DND-41 (cell line): ENCODE measurements at regions not wholly inside any gene's neighbourhood (a gene's known extent, or its start where the extent isn't known, plus 50 kb on each side); places are given as distances from the start of the nearest gene placed in this dataset.

Experiments used
- ATAC-seq: fragments of 200-7000 bp; cut with Tn5 transposase; 3 replicates; pipeline ENCODE4 v1.9.1; 2021; ENCODE audit warnings: low read depth; ENCODE audit not compliant: insufficient read depth
- DNase-seq: peaks from one replicate; pipeline ENCODE4 v3.0.0-alpha.2; 2020
- H2AFZ ChIP-seq: 2 replicates; pipeline ENCODE4 v1.6.0; 2012; ENCODE audit warnings: low read depth, low read length
- H3K27ac ChIP-seq: 2 replicates; pipeline ENCODE4 v1.5.1; 2012; ENCODE audit warnings: low read length, inconsistent platforms
- H3K27me3 ChIP-seq: fragments of 200-600 bp; sonication (generic); 2 replicates; pipeline ENCODE4 v1.6.0; 2012; ENCODE audit warnings: low read length, mild to moderate bottlenecking, inconsistent platforms; ENCODE audit not compliant: insufficient read depth, poor library complexity
- H3K36me3 ChIP-seq: 2 replicates; pipeline ENCODE4 v1.5.1; 2012; ENCODE audit warnings: low read length, inconsistent platforms; ENCODE audit not compliant: insufficient read depth
- H3K4me1 ChIP-seq: 2 replicates; pipeline ENCODE4 v1.5.1; 2012; ENCODE audit warnings: mild to moderate bottlenecking, low read length; ENCODE audit not compliant: insufficient read depth
- H3K4me2 ChIP-seq: 2 replicates; pipeline ENCODE4 v1.6.0; 2012; ENCODE audit warnings: mild to moderate bottlenecking, moderate library complexity, low read length, inconsistent platforms; ENCODE audit not compliant: insufficient read depth
- H3K4me3 ChIP-seq, 2 experiments: fragments of 200-600 bp in 1 of 2; shearing (Covaris generic) in 1 of 2; 2 replicates each; pipeline ENCODE4 v1.5.1; 2012 to 2016; ENCODE audit warnings: inconsistent platforms in 2 of 2, low read length in 2 of 2, mild to moderate bottlenecking in 2 of 2, low read depth in 1 of 2, moderate library complexity in 1 of 2
- H3K79me2 ChIP-seq: 2 replicates; pipeline ENCODE4 v1.6.0; 2012; ENCODE audit warnings: low read length, inconsistent platforms; ENCODE audit not compliant: insufficient read depth
- H3K9ac ChIP-seq: 2 replicates; pipeline ENCODE4 v1.6.0; 2012; ENCODE audit warnings: low read depth, mild to moderate bottlenecking, inconsistent platforms, low read length, moderate library complexity
- H3K9me3 ChIP-seq: 2 replicates; pipeline ENCODE4 v1.5.1; 2012; ENCODE audit warnings: low read length, moderate library complexity, mild to moderate bottlenecking, inconsistent platforms; ENCODE audit not compliant: insufficient read depth, severe bottlenecking
- H4K20me1 ChIP-seq: 2 replicates; pipeline ENCODE4 v1.6.0; 2012; ENCODE audit warnings: low read length; ENCODE audit not compliant: insufficient read depth
- EZH2 ChIP-seq: IDR thresholded peaks from 3 replicates; pipeline ENCODE4 v1.6.1; 2012; ENCODE audit warnings: borderline replicate concordance, low read depth, mild to moderate bottlenecking, moderate library complexity, low read length, inconsistent platforms; ENCODE audit not compliant: severe bottlenecking
- TF ChIP-seq, protein P1 (sequence below): IDR thresholded peaks from 2 replicates; pipeline ENCODE4 v1.5.1; 2012; ENCODE audit warnings: borderline replicate concordance, low read length, moderate library complexity, mild to moderate bottlenecking; ENCODE audit not compliant: poor library complexity, severe bottlenecking; ENCODE audit errors: extremely low read depth

DNA sequence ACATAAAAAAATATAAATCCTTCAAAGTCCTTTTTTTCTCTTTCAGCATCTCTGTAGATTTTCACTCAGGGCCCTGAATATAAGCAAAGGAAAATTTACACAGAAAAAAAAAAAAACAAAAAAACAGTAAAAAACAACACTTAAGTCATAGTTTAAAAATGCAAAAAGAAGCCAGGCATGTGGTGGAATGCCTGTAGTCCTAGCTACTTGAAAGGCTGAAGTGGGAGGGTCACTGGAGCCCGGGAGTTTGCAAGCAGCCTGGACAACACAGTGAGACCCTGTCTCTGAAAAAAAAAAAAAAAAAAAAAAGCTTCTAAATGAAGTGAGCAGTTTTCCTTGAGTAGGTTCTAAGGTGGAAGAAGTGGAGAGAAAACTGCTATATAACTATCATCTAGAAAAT, 55.0 kb upstream of the BNC2 start:
- H3K27ac ChIP-seq, result no peak overlapping the region
- no peak overlapping the region for H3K4me2 ChIP-seq
- ATAC-seq (no peak), DNase-seq (no peak)
- no peaks in the 10 kb centered on the region for H3K9me3 ChIP-seq
- H3K79me2 ChIP-seq, result no peaks in the 10 kb centered on the region
- TF ChIP-seq, protein P1, sequence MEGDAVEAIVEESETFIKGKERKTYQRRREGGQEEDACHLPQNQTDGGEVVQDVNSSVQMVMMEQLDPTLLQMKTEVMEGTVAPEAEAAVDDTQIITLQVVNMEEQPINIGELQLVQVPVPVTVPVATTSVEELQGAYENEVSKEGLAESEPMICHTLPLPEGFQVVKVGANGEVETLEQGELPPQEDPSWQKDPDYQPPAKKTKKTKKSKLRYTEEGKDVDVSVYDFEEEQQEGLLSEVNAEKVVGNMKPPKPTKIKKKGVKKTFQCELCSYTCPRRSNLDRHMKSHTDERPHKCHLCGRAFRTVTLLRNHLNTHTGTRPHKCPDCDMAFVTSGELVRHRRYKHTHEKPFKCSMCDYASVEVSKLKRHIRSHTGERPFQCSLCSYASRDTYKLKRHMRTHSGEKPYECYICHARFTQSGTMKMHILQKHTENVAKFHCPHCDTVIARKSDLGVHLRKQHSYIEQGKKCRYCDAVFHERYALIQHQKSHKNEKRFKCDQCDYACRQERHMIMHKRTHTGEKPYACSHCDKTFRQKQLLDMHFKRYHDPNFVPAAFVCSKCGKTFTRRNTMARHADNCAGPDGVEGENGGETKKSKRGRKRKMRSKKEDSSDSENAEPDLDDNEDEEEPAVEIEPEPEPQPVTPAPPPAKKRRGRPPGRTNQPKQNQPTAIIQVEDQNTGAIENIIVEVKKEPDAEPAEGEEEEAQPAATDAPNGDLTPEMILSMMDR, result no peak
- no peak for TF ChIP-seq EZH2
- H2AFZ ChIP-seq, result no peak overlapping the region
- no peaks in the 10 kb centered on the region for H4K20me1 ChIP-seq
- no peak overlapping the region for H3K4me3 ChIP-seq
- no peaks in the 10 kb centered on the region for H3K36me3 ChIP-seq
- no peaks in the 10 kb centered on the region for H3K27me3 ChIP-seq
- no peaks in the 10 kb centered on the region for H3K4me1 ChIP-seq
- no peak overlapping the region for H3K9ac ChIP-seq

- Histone ChIP-seq H3K36me3 (no peaks in the 10 kb centered on the region), H2AFZ (no peak overlapping the region), H3K9ac (no peak overlapping the region), H4K20me1 (no peaks in the 10 kb centered on the region), H3K27me3 (no peaks in the 10 kb centered on the region), H3K4me1 (no peaks in the 10 kb centered on the region), H3K79me2 (no peaks in the 10 kb centered on the region), H3K9me3 (no peaks in the 10 kb centered on the region), H3K27ac (no peak overlapping the region), H3K4me3 (no peak overlapping the region), H3K4me2 (no peak overlapping the region)
- no peak for DNase-seq
- TF ChIP-seq, protein P1, result no peak
- TF ChIP-seq EZH2, result no peak
- ATAC-seq, result no peak
Observed at GRCh38 chr9:16924311-16924915, 53.9 kb upstream of the BNC2 start.

GRCh38 chr9:16921855-16922254, 51.4 kb upstream of the BNC2 start:
- ATAC-seq (no peak), DNase-seq (no peak)
- Histone ChIP-seq H3K4me2 (no peak overlapping the region), H3K27me3 (no peaks in the 10 kb centered on the region), H3K9ac (no peak overlapping the region), H3K9me3 (no peaks in the 10 kb centered on the region), H3K4me3 (no peak overlapping the region), H3K4me1 (no peaks in the 10 kb centered on the region), H2AFZ (no peak overlapping the region), H3K79me2 (no peaks in the 10 kb centered on the region), H4K20me1 (no peaks in the 10 kb centered on the region), H3K27ac (no peak overlapping the region), H3K36me3 (no peaks in the 10 kb centered on the region)
- TF ChIP-seq, protein P1, result peak; percentile 3
- no peak for TF ChIP-seq EZH2
